GM12878 (cell line): ENCODE measurements at regions not wholly inside any gene's neighbourhood (a gene's known extent, or its start where the extent isn't known, plus 50 kb on each side); places are given as distances from the start of the nearest gene placed in this dataset.

Source experiments
- ATAC-seq: fragments of 200-7000 bp; cut with Tn5 transposase; 3 replicates; pipeline ENCODE4 v1.9.1; 2020; ENCODE audit warnings: mild to moderate bottlenecking, moderate library complexity
- BruUV-seq: library from RNA; stranded (reverse); fragments of 400-500 nt; replicated peaks from 2 replicates; lab custom pipeline; 2021; lab: Mats Ljungman, UMichigan
- CTCF ChIA-PET: fragments of 300-600 bp; sonication (Branson Sonifier 250); formaldehyde crosslinking; extraction: SDS; loops from one replicate; lab custom pipeline; 2021; ENCODE audit warnings: inconsistent platforms; lab: Yijun Ruan, JAX
- POLR2A ChIA-PET: fragments of 350-600 bp; formaldehyde crosslinking; extraction: SDS; loops from one replicate; lab custom pipeline; 2021; ENCODE audit warnings: inconsistent platforms; lab: Charles Lee
- RAD21 ChIA-PET: fragments of 300-600 bp; sonication (Branson Sonifier 250); formaldehyde crosslinking; loops from one replicate; lab custom pipeline; 2023; ENCODE audit warnings: antibody characterized with exemption; ENCODE audit not compliant: unreplicated experiment; lab: Charles Lee
- SMC1A ChIA-PET: fragments of 300-600 bp; sonication (Branson Sonifier 250); formaldehyde crosslinking; loops from one replicate; lab custom pipeline; 2023; ENCODE audit not compliant: unreplicated experiment, uncharacterized antibody; lab: Charles Lee
- DNase-seq: peaks from one replicate; pipeline ENCODE4 v3.0.0-alpha.2; 2011; ENCODE audit warnings: low read depth, low spot score
- FAIRE-seq: peaks from 3 replicates; lab custom pipeline; 2011; peaks lifted over from hg19 to GRCh38; lab: Jason Lieb, UNC
- H2AFZ ChIP-seq: 2 replicates; pipeline ENCODE4 v1.6.0; 2011; ENCODE audit warnings: low read depth, low read length, control low read depth; ENCODE audit not compliant: control insufficient read depth
- H3K27ac ChIP-seq: 2 replicates; pipeline ENCODE4 v1.5.1; 2011; ENCODE audit warnings: control low read depth; ENCODE audit not compliant: control insufficient read depth, insufficient read depth
- H3K27me3 ChIP-seq, 2 experiments: replicated peaks in 1 of 2; 2 replicates each; pipeline versions ENCODE4 v1.6.0 to v1.6.1; 2011; ENCODE audit warnings: low read length in 1 of 2; ENCODE audit not compliant: control insufficient read depth in 2 of 2, insufficient read depth in 2 of 2
- H3K36me3 ChIP-seq, 2 experiments: 2 replicates each; pipeline ENCODE4 v1.5.1; 2011; ENCODE audit warnings: low read length in 1 of 2; ENCODE audit not compliant: control insufficient read depth in 2 of 2, insufficient read depth in 2 of 2
- H3K4me1 ChIP-seq: 2 replicates; pipeline ENCODE4 v1.6.1; 2011; ENCODE audit warnings: mild to moderate bottlenecking, low read length, moderate library complexity, mixed read lengths; ENCODE audit not compliant: control insufficient read depth, insufficient read depth
- H3K4me2 ChIP-seq: 2 replicates; pipeline ENCODE4 v1.6.0; 2011; ENCODE audit warnings: control low read depth; ENCODE audit not compliant: control insufficient read depth, insufficient read depth
- H3K4me3 ChIP-seq: fragments of 200-600 bp; sonication (generic); 2 replicates; pipeline ENCODE4 v1.5.1; 2016
- H3K79me2 ChIP-seq: 2 replicates; pipeline ENCODE4 v1.6.0; 2011; ENCODE audit warnings: low read length; ENCODE audit not compliant: control insufficient read depth, insufficient read depth
- H3K9ac ChIP-seq: 2 replicates; pipeline ENCODE4 v1.8.0; 2011; ENCODE audit warnings: low read length, control low read depth, mixed read lengths; ENCODE audit not compliant: control insufficient read depth, insufficient read depth
- H3K9me3 ChIP-seq: replicated peaks from 3 replicates; pipeline ENCODE4 v1.5.1; 2011; ENCODE audit warnings: mild to moderate bottlenecking, low read length; ENCODE audit not compliant: control insufficient read depth, insufficient read depth
- H4K20me1 ChIP-seq: 2 replicates; pipeline ENCODE4 v1.6.0; 2011; ENCODE audit not compliant: control insufficient read depth, insufficient read depth
- BRCA1 ChIP-seq: IDR thresholded peaks from 2 replicates; pipeline ENCODE4 v1.6.1; 2011; ENCODE audit warnings: low read depth, low read length, improper control_type of control experiment
- PBX3 ChIP-seq: IDR thresholded peaks from 2 replicates; pipeline ENCODE4 v1.6.1; 2011; ENCODE audit warnings: mild to moderate bottlenecking, low read depth, low read length, moderate library complexity; ENCODE audit not compliant: insufficient replicate concordance
- PRDM15 ChIP-seq: fragments of 450-650 bp; formaldehyde crosslinking; IDR thresholded peaks from 2 replicates; pipeline ENCODE4 v1.4.0; 2020; ENCODE audit warnings: mild to moderate bottlenecking, moderate library complexity
- RAD21 ChIP-seq: IDR thresholded peaks from 2 replicates; pipeline ENCODE4 v1.6.1; 2011; ENCODE audit warnings: mild to moderate bottlenecking, low read depth, low read length, moderate library complexity; ENCODE audit not compliant: insufficient read depth
- STAT1 ChIP-seq: fragments of 450-650 bp; conservative IDR thresholded peaks from 2 replicates; pipeline ENCODE4 v1.6.1; 2014; ENCODE audit warnings: antibody characterized with exemption, mild to moderate bottlenecking
- WGBS: methylation state at CpG from one replicate; pipeline ENCODE4 v1.1.6; 2016; ENCODE audit warnings: low lambda C conversion rate; ENCODE audit not compliant: insufficient replicate concordance, insufficient coverage; ENCODE audit errors: missing lambda C conversion rate; 5-methylcytosine and 5-hydroxymethylcytosine counted together
- in situ Hi-C: fragments of 300-500 bp; cut with MboI; formaldehyde crosslinking; loops from 9 replicates; pipeline ENCODE4 v1.14.3; 2018; ENCODE audit warnings: mixed read lengths
- intact Hi-C: fragments of 100-400 bp; cut with micrococcal nuclease; formaldehyde crosslinking; loops from one replicate; pipeline ENCODE4 v1.14.2; 2022; ENCODE audit not compliant: unreplicated experiment

- ATAC-seq (no peak), FAIRE-seq (no peak), DNase-seq (no peak)
- SMC1A ChIA-PET = no interaction called here
- TF ChIP-seq PRDM15 (CRISPR knock-in tag) (no peak), PBX3 (no peak), BRCA1 (no peak), STAT1 (no peak), RAD21 (no peak)
- Histone ChIP-seq H3K9me3 (no peaks in the 10 kb centered on the region), H3K27me3 (no peaks in the 10 kb centered on the region), H4K20me1 (no peaks in the 10 kb centered on the region), H3K27ac (no peak overlapping the region), H3K36me3 (no peaks in the 10 kb centered on the region), H3K79me2 (no peaks in the 10 kb centered on the region), H3K4me3 (no peak overlapping the region), H3K9ac (no peak overlapping the region), H2AFZ (no peak overlapping the region), H3K4me1 (no peaks in the 10 kb centered on the region), H3K4me2 (no peak overlapping the region)
- in situ Hi-C loops (no loop called here), intact Hi-C loops (no loop called here)
- WGBS = 35% methylated on average over 13 of the region's 13 CpGs
- POLR2A ChIA-PET = interaction anchor here (0.5 kb wide), 1 partner anchor 661 kb away, joined by 3 read pairs; no protein-coding TSS in a partner anchor
- no TSS peak for BruUV-seq
- RAD21 ChIA-PET = no interaction called here
- CTCF ChIA-PET = no interaction called here
These were observed 194.3 kb upstream of the TWIST2 start for GRCh38 chr2:238653431-238654109.
